ENCODE measurements at regions not wholly inside any gene's neighbourhood (a gene's known extent, or its start where the extent isn't known, plus 50 kb on each side); places are given as distances from the start of the nearest gene placed in this dataset.

GRCh38 chr2:128536925-128537620 is 218.4 kb upstream of the HS6ST1 start:
- DNase-seq = peak in 2 of 4 experiments; percentile 11 to 40

- DNase-seq = no peak
Measured at GRCh38 chr2:128537646-128538045, 219.0 kb upstream of the HS6ST1 start.

- no peak for DNase-seq
Measured at GRCh38 chr2:128538396-128538795, 219.7 kb upstream of the HS6ST1 start.

- no peak for DNase-seq
Measured at GRCh38 chr2:128540670-128541069, 222.0 kb upstream of the HS6ST1 start.

GRCh38 chr2:128541448-128541847 is 222.8 kb upstream of the HS6ST1 start:
- no peak for DNase-seq

- DNase-seq = no peak
Measured at GRCh38 chr2:128543036-128543435, 224.4 kb upstream of the HS6ST1 start.

- DNase-seq = no peak
Measured at GRCh38 chr2:128543646-128544045, 225.0 kb upstream of the HS6ST1 start.

GRCh38 chr2:128544321-128545037 is 225.8 kb upstream of the HS6ST1 start:
- no peak for DNase-seq

GRCh38 chr2:128545085-128545484 is 226.4 kb upstream of the HS6ST1 start:
- DNase-seq = no peak

GRCh38 chr2:128545829-128546228 is 227.2 kb upstream of the HS6ST1 start:
- no peak for DNase-seq

GRCh38 chr2:128547667-128548066 is 229.0 kb upstream of the HS6ST1 start:
- DNase-seq = no peak

- DNase-seq = no peak
Measured at GRCh38 chr2:128548461-128548891, 229.8 kb upstream of the HS6ST1 start.

- peak; percentile 12 to 38 (median 24) for DNase-seq
Measured at GRCh38 chr2:128549094-128549493, 230.4 kb upstream of the HS6ST1 start.

- no peak for DNase-seq
Measured at GRCh38 chr2:128549646-128550260, 231.1 kb upstream of the HS6ST1 start.

- no peak for DNase-seq
Measured at GRCh38 chr2:128550389-128550788, 231.7 kb upstream of the HS6ST1 start.

GRCh38 chr2:128550801-128551416 is 232.2 kb upstream of the HS6ST1 start:
- no peak for DNase-seq

- DNase-seq = no peak
Measured at GRCh38 chr2:128551435-128551834, 232.8 kb upstream of the HS6ST1 start.

GRCh38 chr2:128552141-128552805 is 233.6 kb upstream of the HS6ST1 start:
- no peak for DNase-seq

GRCh38 chr2:128552806-128553551 is 234.3 kb upstream of the HS6ST1 start:
- no peak for DNase-seq

GRCh38 chr2:128554151-128554769 is 235.6 kb upstream of the HS6ST1 start:
- DNase-seq = no peak

GRCh38 chr2:128555433-128555832 is 236.8 kb upstream of the HS6ST1 start:
- DNase-seq = no peak

- DNase-seq = no peak
Measured at GRCh38 chr2:128556089-128556488, 237.4 kb upstream of the HS6ST1 start.
